Tibial artery (tissue), 4 donors: ENCODE measurements at regions not wholly inside any gene's neighbourhood (a gene's known extent, or its start where the extent isn't known, plus 50 kb on each side); places are given as distances from the start of the nearest gene placed in this dataset.
"Not testable (repeated sequence)": the region's sequence is repeated elsewhere in the genome, so short reads cannot be mapped to it uniquely, and the experiment has no call there.

Experiments
- DNase-seq, 2 donors: peaks; one replicate each; pipeline ENCODE4 v3.0.0-alpha.2; 2019
- H3K27ac ChIP-seq, 2 donors: fragments of 200-600 bp; sonication (generic) in 1 of 2; 1 replicate in 1 of 2; 2 replicates in 1 of 2; pipeline ENCODE4 v1.5.1; 2018 to 2019; ENCODE audit warnings: mild to moderate bottlenecking in 1 of 2
- H3K27me3 ChIP-seq, 2 donors: fragments of 200-600 bp; sonication (generic) in 1 of 2; one replicate each; pipeline versions ENCODE4 v1.5.1 to v1.6.0; 2016 to 2019
- H3K36me3 ChIP-seq, 3 donors: fragments of 200-600 bp; sonication (generic) in 2 of 3; one replicate each; pipeline ENCODE4 v1.5.1; 2016 to 2019; ENCODE audit warnings: mild to moderate bottlenecking in 2 of 3
- H3K4me1 ChIP-seq, 4 donors: fragments of 200-600 bp; sonication (generic) in 2 of 4; 1 replicate in 3 of 4; 2 replicates in 1 of 4; pipeline ENCODE4 v1.5.1; 2016 to 2019
- H3K4me3 ChIP-seq, 2 donors: fragments of 200-600 bp; sonication (generic) in 1 of 2; 1 replicate in 1 of 2; 2 replicates in 1 of 2; pipeline ENCODE4 v1.5.1; 2018 to 2019; ENCODE audit warnings: mild to moderate bottlenecking in 2 of 2
- H3K9me3 ChIP-seq, 3 donors: fragments of 200-600 bp; sonication (generic) in 1 of 3; one replicate each; pipeline ENCODE4 v1.5.1; 2016 to 2019
- intact Hi-C: fragments of 100-400 bp; cut with DNase I; formaldehyde crosslinking; loops from one replicate; pipeline ENCODE4 v1.15.0; 2023; ENCODE audit warnings: low total_unique reads
- TF ChIP-seq, protein P1 (sequence below), 2 experiments: fragments of 200-600 bp in 1 of 2; fragments of 450-650 bp in 1 of 2; IDR thresholded peaks; one replicate each; pipeline ENCODE4 v1.5.1; 2017 to 2019; ENCODE audit warnings: antibody characterized with exemption in 2 of 2, mild to moderate bottlenecking in 1 of 2, moderate library complexity in 1 of 2

- Histone ChIP-seq H3K4me3 (no peak overlapping the region), H3K36me3 (no peaks in the 10 kb centered on the region), H3K27ac (no peak overlapping the region), H3K9me3 (peaks cover 0 to 7% (median 0%) of the 10 kb centered on the region in 3 donors), H3K27me3 (no peaks in the 10 kb centered on the region), H3K4me1 (no peaks in the 10 kb centered on the region)
- intact Hi-C loops = no loop called here
- TF ChIP-seq, protein P1, sequence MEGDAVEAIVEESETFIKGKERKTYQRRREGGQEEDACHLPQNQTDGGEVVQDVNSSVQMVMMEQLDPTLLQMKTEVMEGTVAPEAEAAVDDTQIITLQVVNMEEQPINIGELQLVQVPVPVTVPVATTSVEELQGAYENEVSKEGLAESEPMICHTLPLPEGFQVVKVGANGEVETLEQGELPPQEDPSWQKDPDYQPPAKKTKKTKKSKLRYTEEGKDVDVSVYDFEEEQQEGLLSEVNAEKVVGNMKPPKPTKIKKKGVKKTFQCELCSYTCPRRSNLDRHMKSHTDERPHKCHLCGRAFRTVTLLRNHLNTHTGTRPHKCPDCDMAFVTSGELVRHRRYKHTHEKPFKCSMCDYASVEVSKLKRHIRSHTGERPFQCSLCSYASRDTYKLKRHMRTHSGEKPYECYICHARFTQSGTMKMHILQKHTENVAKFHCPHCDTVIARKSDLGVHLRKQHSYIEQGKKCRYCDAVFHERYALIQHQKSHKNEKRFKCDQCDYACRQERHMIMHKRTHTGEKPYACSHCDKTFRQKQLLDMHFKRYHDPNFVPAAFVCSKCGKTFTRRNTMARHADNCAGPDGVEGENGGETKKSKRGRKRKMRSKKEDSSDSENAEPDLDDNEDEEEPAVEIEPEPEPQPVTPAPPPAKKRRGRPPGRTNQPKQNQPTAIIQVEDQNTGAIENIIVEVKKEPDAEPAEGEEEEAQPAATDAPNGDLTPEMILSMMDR (IDR thresholded peaks at IDR 0.05) = no peak
- DNase-seq = no peak
These were observed 234.2 kb downstream of the PCDH17 start for GRCh38 chr13:57865600-57866294.

DNA sequence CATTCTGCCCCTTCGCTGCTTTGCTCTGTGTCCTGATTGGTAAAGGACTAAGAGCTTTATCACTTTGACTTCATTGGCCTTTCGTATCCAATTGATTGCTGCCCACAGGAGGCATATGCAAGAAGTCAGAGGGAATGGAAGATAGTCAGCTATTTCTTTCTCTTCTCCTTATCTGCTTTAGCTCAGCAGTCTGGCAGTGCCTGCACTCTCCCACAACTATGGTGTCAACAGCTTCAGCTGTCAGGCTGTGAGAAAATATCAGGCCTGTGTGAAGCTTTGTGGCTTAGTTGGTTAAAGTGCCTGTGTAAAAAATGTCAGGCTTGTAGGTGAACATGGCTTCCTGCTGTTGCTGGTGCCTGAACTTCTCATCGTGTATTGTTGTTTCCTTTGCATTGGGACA is 243.0 kb downstream of the PCDH17 start:
- Histone ChIP-seq H3K4me1 (no peaks in the 10 kb centered on the region), H3K27me3 (no peaks in the 10 kb centered on the region), H3K9me3 (no peaks in the 10 kb centered on the region), H3K27ac (no peak overlapping the region), H3K4me3 (no peak overlapping the region), H3K36me3 (no peaks in the 10 kb centered on the region)
- DNase-seq = no peak
- intact Hi-C loops = no loop called here
- TF ChIP-seq, protein P1 (IDR thresholded peaks at IDR 0.05) = no peak

- Histone ChIP-seq H3K9me3 (no peaks in the 10 kb centered on the region), H3K27me3 (no peaks in the 10 kb centered on the region), H3K4me3 (no peak overlapping the region), H3K4me1 (no peaks in the 10 kb centered on the region), H3K27ac (no peak overlapping the region), H3K36me3 (no peaks in the 10 kb centered on the region)
- intact Hi-C loops = no loop called here
- TF ChIP-seq, protein P1 (IDR thresholded peaks at IDR 0.05) = no peak
- no peak for DNase-seq
These were observed 246.1 kb downstream of the PCDH17 start for GRCh38 chr13:57877601-57878000.

GRCh38 chr13:57878291-57878690 is 246.7 kb downstream of the PCDH17 start:
- Histone ChIP-seq H3K4me1 (no peaks in the 10 kb centered on the region), H3K36me3 (no peaks in the 10 kb centered on the region), H3K27ac (no peak overlapping the region), H3K9me3 (no peaks in the 10 kb centered on the region), H3K27me3 (no peaks in the 10 kb centered on the region), H3K4me3 (no peak overlapping the region)
- TF ChIP-seq, protein P1 (IDR thresholded peaks at IDR 0.05) = no peak
- intact Hi-C loops = no loop called here
- no peak for DNase-seq

DNA sequence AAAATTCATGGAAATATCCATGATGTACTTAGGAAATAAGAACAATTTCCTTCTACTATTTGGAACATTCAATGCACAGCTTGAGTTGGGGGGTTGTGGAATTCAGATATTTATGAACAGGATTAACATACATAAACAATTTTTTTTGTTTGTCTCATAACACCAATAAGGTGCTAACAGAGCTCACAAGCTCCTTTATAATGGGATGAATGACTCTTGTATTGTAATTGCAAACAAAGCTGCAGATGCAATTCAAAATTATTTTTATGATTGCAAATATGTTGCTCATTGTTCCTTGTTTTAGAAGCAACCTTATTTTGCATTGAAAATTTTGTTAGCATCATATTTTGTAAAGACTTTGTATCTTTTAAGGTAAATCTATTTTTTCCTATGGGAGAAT is 265.7 kb downstream of the PCDH17 start:
- H3K27me3 ChIP-seq = no peaks in the 10 kb centered on the region
- H3K9me3 ChIP-seq = no peaks in the 10 kb centered on the region
- no peak overlapping the region for H3K27ac ChIP-seq
- TF ChIP-seq, protein P1 (IDR thresholded peaks at IDR 0.05) = no peak
- no peak for DNase-seq
- H3K4me1 ChIP-seq = no peaks in the 10 kb centered on the region
- no peaks in the 10 kb centered on the region for H3K36me3 ChIP-seq
- intact Hi-C loops = no loop called here
- no peak overlapping the region for H3K4me3 ChIP-seq

GRCh38 chr13:57899096-57899495 is 267.6 kb downstream of the PCDH17 start:
- intact Hi-C loops = no loop called here
- H3K27ac ChIP-seq = no peak overlapping the region
- no peaks in the 10 kb centered on the region for H3K27me3 ChIP-seq
- no peak for DNase-seq
- no peaks in the 10 kb centered on the region for H3K36me3 ChIP-seq
- TF ChIP-seq, protein P1 (IDR thresholded peaks at IDR 0.05) = no peak
- H3K9me3 ChIP-seq = peaks cover 0 to 6% (median 0%) of the 10 kb centered on the region in 3 donors
- H3K4me3 ChIP-seq = no peak overlapping the region
- no peaks in the 10 kb centered on the region for H3K4me1 ChIP-seq

GRCh38 chr13:57909833-57910232 is 278.3 kb downstream of the PCDH17 start:
- H3K27me3 ChIP-seq, H3K27ac ChIP-seq, H3K4me1 ChIP-seq, DNase-seq, H3K36me3 ChIP-seq, intact Hi-C loops, H3K4me3 ChIP-seq, H3K9me3 ChIP-seq: not testable (repeated sequence)
